NCI-H1694 (cell line): ENCODE measurements at regions not wholly inside any gene's neighbourhood (a gene's known extent, or its start where the extent isn't known, plus 50 kb on each side); places are given as distances from the start of the nearest gene placed in this dataset.

Experiments
- DNase-seq: peaks from one replicate; lab custom pipeline; 2025; lab: John Stamatoyannopoulos, UW

DNA sequence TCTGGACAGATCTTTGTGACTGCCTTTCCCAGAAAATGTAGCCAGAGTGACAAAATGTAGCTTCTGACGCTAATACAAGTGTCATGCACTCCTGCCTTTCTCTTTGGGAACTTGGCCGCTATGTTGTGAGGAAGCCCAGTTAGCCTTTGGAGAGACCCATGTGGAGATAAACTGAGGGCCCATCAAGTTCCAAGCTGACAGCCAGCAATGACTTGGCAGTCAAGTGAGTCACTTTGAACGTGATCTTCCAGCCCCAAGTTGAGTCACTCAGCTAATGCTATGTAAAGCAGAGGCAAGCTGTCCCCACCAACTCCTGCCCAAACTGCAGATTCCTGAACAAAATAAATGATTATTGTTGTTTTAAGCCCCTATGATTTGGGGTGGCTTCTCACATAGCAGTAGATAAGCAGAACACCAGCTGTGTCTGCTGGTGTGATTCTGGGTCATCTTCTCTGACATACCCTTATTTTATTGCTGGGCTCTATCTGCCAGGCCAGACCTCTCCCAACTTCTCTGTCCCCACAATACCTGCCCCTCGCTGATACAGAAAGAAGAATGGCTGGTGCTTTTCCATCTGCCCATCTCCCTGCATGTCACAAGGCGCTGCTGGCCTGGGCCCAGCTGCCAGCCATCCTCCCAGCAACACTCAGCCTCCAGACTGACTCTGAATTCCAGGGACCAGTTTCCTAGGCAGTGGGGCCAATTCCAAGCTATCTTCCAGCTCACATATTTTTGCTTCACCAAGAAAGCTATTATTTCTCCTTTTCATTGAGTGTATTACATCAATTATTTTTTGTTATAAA lies 274.8 kb downstream of the LRFN2 start:
- DNase-seq: no peak

GRCh38 chr6:40308533-40309306 lies 278.4 kb downstream of the LRFN2 start:
- peak; percentile 81 for DNase-seq

GRCh38 chr6:40307712-40308111 lies 279.5 kb downstream of the LRFN2 start:
- DNase-seq: no peak

GRCh38 chr6:40302856-40303454 lies 284.2 kb downstream of the LRFN2 start:
- DNase-seq: peak; percentile 73

GRCh38 chr6:40299681-40300080 lies 287.5 kb downstream of the LRFN2 start:
- no peak for DNase-seq

DNA sequence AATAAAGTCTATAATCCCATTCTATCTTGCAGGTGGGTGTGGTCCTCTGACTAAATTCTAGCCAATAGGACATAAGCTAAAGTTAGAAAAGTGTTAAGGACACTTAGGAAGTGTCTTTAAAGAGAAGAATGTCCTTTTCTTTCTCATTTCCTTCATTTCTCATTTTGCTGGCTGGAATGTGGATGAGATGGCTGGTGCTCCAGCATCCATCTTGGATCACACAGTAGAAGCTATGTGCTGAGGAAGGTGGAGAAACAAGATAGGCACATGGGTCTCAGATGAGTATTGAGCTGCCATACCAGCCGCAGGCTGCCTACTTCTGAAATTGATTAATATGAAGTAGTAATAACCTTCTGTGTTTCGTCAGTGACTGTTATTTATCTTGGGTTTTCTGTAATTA lies 289.0 kb downstream of the LRFN2 start:
- no peak for DNase-seq

DNA sequence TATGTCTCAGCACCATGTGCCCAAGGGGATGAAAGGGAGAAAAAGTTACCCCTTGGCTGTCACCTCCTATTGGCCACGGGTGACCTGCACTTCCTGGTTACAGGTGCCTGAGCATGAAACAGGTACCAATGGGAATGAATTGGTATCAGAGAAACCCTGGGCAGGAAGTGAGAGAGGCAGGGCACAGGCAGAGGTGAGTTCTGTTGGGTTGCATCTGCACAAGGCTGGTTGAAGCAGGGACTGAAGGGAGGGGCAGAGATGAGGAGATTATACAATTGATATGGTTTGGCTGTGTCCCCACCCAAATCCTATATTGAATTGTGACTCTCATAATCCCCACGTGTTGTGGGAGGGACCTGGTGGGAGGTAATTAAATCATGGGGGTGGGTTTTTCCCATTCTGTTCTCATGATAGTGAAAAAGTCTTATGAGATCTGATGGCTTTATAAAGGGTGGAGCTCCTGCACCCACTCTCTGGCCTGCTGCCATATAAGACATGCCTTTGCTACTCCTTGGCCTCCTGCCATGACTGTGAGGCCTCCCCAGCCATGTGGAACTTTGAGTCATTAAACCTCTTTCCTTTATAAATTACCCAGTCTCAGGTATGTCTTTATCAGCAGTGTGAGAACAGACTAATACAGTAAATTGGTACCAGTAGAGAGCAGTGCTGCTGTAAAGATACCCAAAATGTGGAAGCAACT lies 291.8 kb downstream of the LRFN2 start:
- DNase-seq: no peak

DNA sequence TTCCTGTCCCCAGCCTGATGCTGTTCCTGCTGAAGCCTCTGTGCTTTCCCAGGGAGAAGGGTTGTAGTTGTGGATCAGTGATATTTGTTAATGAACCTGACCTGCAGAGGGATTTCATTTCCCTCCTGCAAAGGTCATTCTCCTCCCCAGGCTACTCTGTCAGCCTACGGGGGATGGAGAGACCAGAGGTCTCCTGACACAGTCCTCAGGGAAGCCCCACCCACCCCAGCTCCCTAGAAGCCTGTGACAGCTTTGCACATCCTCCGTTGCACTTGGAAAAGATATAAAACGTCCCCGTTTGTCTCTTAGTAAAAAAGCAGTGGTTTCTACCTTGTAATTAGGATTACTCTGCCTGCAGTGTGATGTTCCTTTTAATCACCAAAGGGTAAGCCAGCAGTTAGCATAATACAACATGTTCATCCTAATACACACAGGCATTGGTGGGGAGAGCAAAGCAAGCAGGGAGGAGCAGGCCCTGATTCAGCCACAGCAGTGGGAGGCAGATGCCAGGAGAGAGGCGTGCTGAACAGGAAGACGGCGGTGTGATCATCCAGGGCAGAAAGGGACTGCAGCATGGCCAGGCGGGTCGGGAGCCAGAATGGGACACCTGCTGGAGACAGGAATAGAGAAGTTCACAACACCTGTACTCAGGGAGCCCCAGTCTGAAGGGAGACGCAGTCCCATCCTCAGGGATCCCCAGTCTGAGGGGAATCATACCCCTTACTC lies 293.5 kb downstream of the LRFN2 start:
- peak; percentile 10 for DNase-seq

DNA sequence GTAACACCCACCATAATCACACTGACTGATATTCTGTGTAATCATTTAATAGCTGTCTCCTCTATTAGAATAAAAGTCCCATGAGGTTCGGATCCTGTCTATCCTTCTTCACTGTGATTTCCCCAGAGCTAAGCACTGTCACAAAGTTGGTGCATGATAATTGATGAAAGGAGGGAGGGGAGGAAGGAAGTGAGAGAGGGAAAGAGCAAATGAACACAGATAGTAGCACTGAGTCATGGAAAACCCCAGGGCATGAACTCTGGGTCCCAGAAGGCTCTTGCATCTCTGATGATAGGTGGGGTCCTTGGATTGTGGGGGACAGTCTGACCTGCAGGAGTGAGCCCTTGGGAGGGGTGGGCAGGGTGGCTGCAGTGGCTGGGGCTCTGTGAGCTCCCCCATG lies 294.1 kb downstream of the LRFN2 start:
- DNase-seq: no peak

- DNase-seq: no peak
Observed at GRCh38 chr6:40290816-40291215, 296.3 kb downstream of the LRFN2 start.

- no peak for DNase-seq
Observed at GRCh38 chr6:40288919-40289318, 298.2 kb downstream of the LRFN2 start.

GRCh38 chr6:40287296-40287850 lies 299.8 kb downstream of the LRFN2 start:
- no peak for DNase-seq

DNA sequence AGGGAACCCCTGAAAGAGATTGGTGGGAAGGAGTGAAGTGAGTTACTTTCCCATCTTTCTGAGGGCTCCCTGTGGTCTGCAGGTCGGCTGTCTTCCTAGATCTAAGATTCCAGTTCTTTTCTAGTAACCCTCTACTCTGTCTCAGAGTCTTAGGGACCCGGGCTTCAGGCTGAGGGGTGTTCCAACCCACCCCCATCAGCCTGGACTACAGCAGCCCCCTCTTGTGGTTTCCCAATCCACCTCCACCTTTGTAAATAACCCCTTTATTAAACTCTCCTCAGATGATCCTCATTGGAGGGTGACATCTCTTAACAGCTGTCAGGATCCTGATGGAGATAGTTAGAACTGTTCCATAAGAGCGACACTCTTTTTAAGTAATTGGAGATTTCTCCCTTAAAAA lies 300.4 kb downstream of the LRFN2 start:
- no peak for DNase-seq

- DNase-seq: no peak
Observed at GRCh38 chr6:40285996-40286395, 301.2 kb downstream of the LRFN2 start.

- no peak for DNase-seq
Observed at GRCh38 chr6:40285535-40285934, 301.6 kb downstream of the LRFN2 start.

DNA sequence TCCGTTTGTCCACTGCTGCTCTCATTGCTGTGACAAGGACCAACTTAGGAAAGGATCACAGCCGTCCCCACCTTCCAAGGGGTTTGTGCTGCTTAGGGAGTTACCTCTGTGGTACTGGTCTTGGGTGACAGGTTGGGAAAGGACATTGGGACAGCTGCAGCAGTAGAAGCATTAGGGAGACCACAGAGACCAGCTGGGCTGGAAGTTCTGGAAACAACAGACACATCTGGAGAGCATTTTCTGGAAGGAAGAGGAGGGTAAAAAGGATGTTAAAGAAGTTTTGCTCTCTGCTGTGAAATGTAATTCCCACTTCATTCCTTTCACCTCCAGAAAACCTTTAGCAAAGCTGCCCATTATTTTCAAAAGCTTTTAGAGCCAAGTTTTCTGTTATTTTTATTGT lies 304.2 kb downstream of the LRFN2 start:
- no peak for DNase-seq

DNA sequence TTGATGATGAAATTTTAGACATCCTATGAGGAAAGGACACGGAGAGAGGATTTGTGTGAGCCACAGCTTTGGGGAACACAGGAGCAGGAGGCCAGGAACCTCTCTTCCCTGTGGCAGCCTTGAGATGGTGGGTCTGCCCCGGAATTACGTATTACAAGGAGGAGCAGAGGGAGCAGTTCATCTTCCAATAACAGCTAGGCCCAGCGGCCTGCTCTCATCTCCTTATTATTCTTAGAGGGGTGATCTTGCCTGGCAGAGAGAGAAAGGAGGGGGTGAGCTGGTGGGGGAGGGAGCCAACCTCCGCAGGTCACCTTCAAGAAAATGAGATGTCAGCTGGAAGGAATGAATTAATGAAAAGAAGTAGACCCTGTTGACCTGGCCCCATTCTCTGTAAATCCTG lies 305.8 kb downstream of the LRFN2 start:
- no peak for DNase-seq

DNA sequence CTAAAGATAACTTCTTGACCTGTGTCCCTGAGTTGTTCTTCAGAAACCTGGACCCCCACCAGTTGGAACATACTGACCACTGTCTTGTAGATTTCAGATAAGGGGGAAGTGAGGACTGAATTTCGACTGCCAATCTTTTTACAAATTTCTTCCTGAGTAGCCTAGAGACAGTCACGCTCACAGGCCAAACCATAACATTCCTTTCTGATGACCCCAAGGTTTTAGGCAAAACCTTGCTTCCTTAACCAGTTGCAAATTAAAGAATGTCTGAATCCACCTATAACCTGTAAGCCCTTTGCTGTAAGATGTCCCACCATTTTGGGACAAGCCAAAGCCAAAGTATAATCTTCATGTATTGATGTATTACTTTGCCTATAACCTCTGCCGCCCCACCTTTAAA lies 306.9 kb downstream of the LRFN2 start:
- DNase-seq: no peak

DNA sequence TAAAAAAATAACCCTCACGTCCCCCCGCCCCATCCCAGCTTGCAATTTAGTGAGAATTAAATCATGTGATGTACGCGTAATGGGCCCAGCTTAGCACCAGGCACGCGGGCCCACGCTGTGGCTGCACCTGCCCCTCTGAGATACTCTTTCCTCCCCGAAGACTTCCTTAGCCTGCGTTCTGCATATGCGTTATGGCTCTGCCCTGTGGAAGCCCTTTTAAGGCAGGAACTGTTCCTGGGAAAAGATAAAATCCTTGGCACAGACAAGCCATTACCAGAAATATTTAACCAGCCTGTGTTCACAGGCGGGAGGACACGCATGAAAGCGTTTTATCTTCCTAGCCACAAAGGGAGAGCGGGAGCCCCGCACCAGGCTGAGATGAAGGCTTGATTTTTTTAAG lies 311.0 kb downstream of the LRFN2 start:
- no peak for DNase-seq

DNA sequence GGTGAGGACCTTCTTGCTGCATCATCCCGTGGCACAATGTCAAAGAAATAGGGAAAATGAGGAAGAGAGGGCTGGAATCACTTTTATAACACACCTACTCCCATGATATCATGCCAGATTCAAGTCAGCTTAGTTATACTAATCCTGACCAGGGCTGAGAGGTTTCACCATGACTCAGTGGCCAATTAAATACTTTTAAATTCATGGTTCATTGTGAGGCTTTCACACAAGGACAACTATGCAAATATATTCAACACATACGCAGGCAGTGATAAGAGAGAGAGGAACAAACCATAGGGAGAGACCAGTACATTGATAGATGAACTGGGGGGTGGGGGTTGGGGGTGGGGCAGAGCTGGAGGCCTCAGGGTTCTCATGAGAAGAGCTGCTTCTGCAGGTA lies 313.1 kb downstream of the LRFN2 start:
- no peak for DNase-seq

DNA sequence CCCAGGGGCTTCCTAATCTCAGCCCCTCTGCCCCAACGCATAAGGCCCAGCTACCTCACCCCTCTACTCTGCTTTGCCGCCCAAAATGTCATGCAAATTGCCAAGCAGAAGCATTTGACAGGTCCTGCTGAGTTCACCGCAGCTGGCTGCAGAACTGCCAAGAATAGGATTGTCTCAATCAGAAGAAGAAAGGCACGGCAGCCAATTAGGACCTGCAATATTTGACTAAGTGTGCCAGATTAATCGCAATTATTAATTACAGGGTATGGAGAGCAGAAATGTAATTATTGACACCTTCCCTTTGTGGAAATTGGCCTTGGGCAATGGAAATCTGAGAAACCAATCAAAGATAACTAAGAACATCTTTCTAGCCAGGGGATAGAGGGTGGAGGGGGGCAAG lies 318.6 kb downstream of the LRFN2 start:
- DNase-seq: no peak

DNA sequence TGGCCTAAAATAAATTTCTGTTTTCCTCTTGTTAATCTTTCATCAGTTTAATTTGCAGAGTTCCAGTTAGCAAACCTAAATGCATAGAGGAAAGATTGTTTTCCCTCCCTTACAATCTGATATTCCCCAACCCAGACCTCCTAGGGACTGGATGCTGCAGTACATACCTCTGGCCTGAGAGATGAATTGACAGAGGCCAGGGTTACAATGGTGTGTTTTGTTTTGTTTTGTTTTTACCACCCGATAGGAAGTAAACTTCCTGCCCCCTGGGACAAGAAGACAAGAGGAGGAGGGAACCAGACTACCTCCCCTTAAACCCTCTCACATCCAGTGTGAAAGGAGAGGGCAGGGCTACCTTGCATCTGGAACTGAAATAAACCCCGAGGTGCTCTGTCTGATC lies 319.0 kb downstream of the LRFN2 start:
- DNase-seq: no peak
